ENCODE measurements at regions not wholly inside any gene's neighbourhood (a gene's known extent, or its start where the extent isn't known, plus 50 kb on each side); places are given as distances from the start of the nearest gene placed in this dataset.

GRCh38 chr9:88737031-88737430 is 202.1 kb downstream of the NXNL2 start:
- Mint-ChIP-seq H3K27ac (no peak overlapping the region), H3K9me3 (no peaks in the 10 kb centered on the region), H3K36me3 (no peaks in the 10 kb centered on the region)
- ATAC-seq (no peak), DNase-seq (ENCODE audit: low spot score in 2 of 2) (no peak)

- DNase-seq (ENCODE audit: low spot score in 2 of 2) (no peak), ATAC-seq (no peak)
- Mint-ChIP-seq H3K27ac (no peak overlapping the region), H3K36me3 (no peaks in the 10 kb centered on the region), H3K9me3 (no peaks in the 10 kb centered on the region)
These were observed 202.9 kb downstream of the NXNL2 start for GRCh38 chr9:88737876-88738275.

- H3K36me3 Mint-ChIP-seq: no peaks in the 10 kb centered on the region
- no peak overlapping the region for H3K27ac Mint-ChIP-seq
- H3K9me3 Mint-ChIP-seq: no peaks in the 10 kb centered on the region
- no peak for ATAC-seq
- no peak for DNase-seq (ENCODE audit: low spot score in 2 of 2)
These were observed 203.7 kb downstream of the NXNL2 start for GRCh38 chr9:88738709-88739108.

GRCh38 chr9:88739373-88739772 is 204.4 kb downstream of the NXNL2 start:
- H3K27ac Mint-ChIP-seq: peak overlapping the region in 1 of 2 donors; percentile 23
- no peaks in the 10 kb centered on the region for H3K36me3 Mint-ChIP-seq
- no peaks in the 10 kb centered on the region for H3K9me3 Mint-ChIP-seq
- DNase-seq (ENCODE audit: low spot score in 2 of 2) (no peak), ATAC-seq (no peak)

GRCh38 chr9:88740844-88741243 is 205.9 kb downstream of the NXNL2 start:
- no peak for DNase-seq (ENCODE audit: low spot score in 2 of 2)
- H3K27ac Mint-ChIP-seq: no peak overlapping the region
- no peaks in the 10 kb centered on the region for H3K36me3 Mint-ChIP-seq
- no peak for ATAC-seq
- H3K9me3 Mint-ChIP-seq: no peaks in the 10 kb centered on the region

GRCh38 chr9:88741335-88741734 is 206.4 kb downstream of the NXNL2 start:
- ATAC-seq (no peak), DNase-seq (ENCODE audit: low spot score in 2 of 2) (peak in 1 of 2 donors; percentile 38)
- Mint-ChIP-seq H3K36me3 (no peaks in the 10 kb centered on the region), H3K9me3 (no peaks in the 10 kb centered on the region), H3K27ac (no peak overlapping the region)

GRCh38 chr9:88742483-88742882 is 207.5 kb downstream of the NXNL2 start:
- no peak for DNase-seq (ENCODE audit: low spot score in 2 of 2)
- H3K9me3 Mint-ChIP-seq: no peaks in the 10 kb centered on the region
- H3K36me3 Mint-ChIP-seq: no peaks in the 10 kb centered on the region
- no peak overlapping the region for H3K27ac Mint-ChIP-seq
- no peak for ATAC-seq

GRCh38 chr9:88742905-88743304 is 207.9 kb downstream of the NXNL2 start:
- no peaks in the 10 kb centered on the region for H3K36me3 Mint-ChIP-seq
- H3K27ac Mint-ChIP-seq: no peak overlapping the region
- no peak for DNase-seq (ENCODE audit: low spot score in 2 of 2)
- no peaks in the 10 kb centered on the region for H3K9me3 Mint-ChIP-seq
- ATAC-seq: no peak

GRCh38 chr9:88745276-88746001 is 210.5 kb downstream of the NXNL2 start:
- no peak for ATAC-seq
- Mint-ChIP-seq H3K27ac (no peak overlapping the region), H3K36me3 (no peaks in the 10 kb centered on the region), H3K9me3 (no peaks in the 10 kb centered on the region)
- DNase-seq (ENCODE audit: low spot score in 2 of 2): no peak

GRCh38 chr9:88746029-88746742 is 211.2 kb downstream of the NXNL2 start:
- DNase-seq (ENCODE audit: low spot score in 2 of 2): no peak
- Mint-ChIP-seq H3K36me3 (no peaks in the 10 kb centered on the region), H3K9me3 (no peaks in the 10 kb centered on the region), H3K27ac (peak overlapping the region in 1 of 2 donors; percentile 90)
- no peak for ATAC-seq

GRCh38 chr9:88746743-88747398 is 211.9 kb downstream of the NXNL2 start:
- peak overlapping the region in 1 of 2 donors; percentile 90 for H3K27ac Mint-ChIP-seq
- H3K9me3 Mint-ChIP-seq: no peaks in the 10 kb centered on the region
- DNase-seq (ENCODE audit: low spot score in 2 of 2): no peak
- H3K36me3 Mint-ChIP-seq: no peaks in the 10 kb centered on the region
- ATAC-seq: no peak

GRCh38 chr9:88747768-88748167 is 212.8 kb downstream of the NXNL2 start:
- ATAC-seq (no peak), DNase-seq (ENCODE audit: low spot score in 2 of 2) (no peak)
- no peaks in the 10 kb centered on the region for H3K9me3 Mint-ChIP-seq
- no peaks in the 10 kb centered on the region for H3K36me3 Mint-ChIP-seq
- H3K27ac Mint-ChIP-seq: no peak overlapping the region

GRCh38 chr9:88748566-88749261 is 213.7 kb downstream of the NXNL2 start:
- no peaks in the 10 kb centered on the region for H3K9me3 Mint-ChIP-seq
- ATAC-seq (no peak), DNase-seq (ENCODE audit: low spot score in 2 of 2) (no peak)
- no peak overlapping the region for H3K27ac Mint-ChIP-seq
- H3K36me3 Mint-ChIP-seq: no peaks in the 10 kb centered on the region

GRCh38 chr9:88749420-88749819 is 214.4 kb downstream of the NXNL2 start:
- no peak overlapping the region for H3K27ac Mint-ChIP-seq
- no peaks in the 10 kb centered on the region for H3K36me3 Mint-ChIP-seq
- no peaks in the 10 kb centered on the region for H3K9me3 Mint-ChIP-seq
- no peak for ATAC-seq
- DNase-seq (ENCODE audit: low spot score in 2 of 2): no peak

GRCh38 chr9:88750832-88751360 is 215.9 kb downstream of the NXNL2 start:
- Mint-ChIP-seq H3K9me3 (no peaks in the 10 kb centered on the region), H3K27ac (no peak overlapping the region), H3K36me3 (no peaks in the 10 kb centered on the region)
- ATAC-seq (no peak), DNase-seq (ENCODE audit: low spot score in 2 of 2) (no peak)

GRCh38 chr9:88751781-88752180 is 216.8 kb downstream of the NXNL2 start:
- Mint-ChIP-seq H3K36me3 (no peaks in the 10 kb centered on the region), H3K27ac (no peak overlapping the region), H3K9me3 (no peaks in the 10 kb centered on the region)
- ATAC-seq (no peak), DNase-seq (ENCODE audit: low spot score in 2 of 2) (no peak)

Data from activated naive CD4-positive, alpha-beta T cell treated with anti-CD3 and anti-CD28 coated beads, Interleukin-2, amount 50 U/mL, for 72 hours (primary cell).